ENCODE measurements at regions not wholly inside any gene's neighbourhood (a gene's known extent, or its start where the extent isn't known, plus 50 kb on each side); places are given as distances from the start of the nearest gene placed in this dataset.

- TF ChIP-seq IRF1 (CRISPR knock-in tag; IDR thresholded peaks at IDR 0.05) (no peak), ZNF423 (CRISPR knock-in tag; IDR thresholded peaks at IDR 0.05) (peak; percentile 32; the same call in 1 of the 2 replicates)
- CTCF ChIA-PET = interaction anchor here (0.6 to 1.4 kb wide), 8 partner anchors 20 to 265 kb away, joined by 3 to 8 read pairs (median 4); no protein-coding TSS in a partner anchor
- POLR2A ChIA-PET = interaction anchor here (0.9 kb wide), 1 partner anchor 372 kb away, joined by 3 read pairs; no protein-coding TSS in a partner anchor
- Mint-ChIP-seq H3K27ac (peak overlapping the region; percentile 26; the same call in 1 of the 2 replicates), H3K9me3 (peaks cover 7% of the 10 kb centered on the region), H3K4me1 (peaks cover 48% of the 10 kb centered on the region), H3K36me3 (no peaks in the 10 kb centered on the region), H3K4me3 (peak overlapping the region; percentile 11; the same call in 1 of the 2 replicates), H3K27me3 (ENCODE audit: low read depth) (peaks cover 10% of the 10 kb centered on the region)
- DNase-seq (ENCODE audit: low spot score) (no peak), ATAC-seq (peak; percentile 20)
Observed at GRCh38 chr15:69727121-69727924, 274.7 kb downstream of the RPLP1 start.

GRCh38 chr15:69729167-69729748 lies 276.6 kb downstream of the RPLP1 start:
- ChIA-PET CTCF (no interaction called here), POLR2A (no interaction called here)
- Mint-ChIP-seq H3K36me3 (no peaks in the 10 kb centered on the region), H3K27me3 (ENCODE audit: low read depth) (peaks cover 10% of the 10 kb centered on the region), H3K9me3 (peaks cover 7% of the 10 kb centered on the region), H3K4me3 (no peak overlapping the region), H3K4me1 (peaks cover 41% of the 10 kb centered on the region), H3K27ac (no peak overlapping the region)
- DNase-seq (ENCODE audit: low spot score) (peak; percentile 67), ATAC-seq (no peak)
- TF ChIP-seq ATF2 (CRISPR knock-in tag; IDR thresholded peaks at IDR 0.05; ENCODE audit: borderline replicate concordance, low read depth) (no peak), CTCF (IDR thresholded peaks at IDR 0.05) (peak; percentile 78)

- H3K27ac Mint-ChIP-seq = no peak overlapping the region
- H3K4me3 Mint-ChIP-seq = no peak overlapping the region
- ChIA-PET CTCF (no interaction called here), POLR2A (no interaction called here)
- H3K27me3 Mint-ChIP-seq (ENCODE audit: low read depth) = peaks cover 5% of the 10 kb centered on the region; the same call in 1 of the 2 replicates
- H3K9me3 Mint-ChIP-seq = peaks cover 7% of the 10 kb centered on the region
- TF ChIP-seq STAT6 (CRISPR knock-in tag; conservative IDR thresholded peaks at IDR 0.05; ENCODE audit: low read depth) (no peak), TEAD4 (CRISPR knock-in tag; IDR thresholded peaks at IDR 0.05) (no peak), ERG (CRISPR knock-in tag; IDR thresholded peaks at IDR 0.05) (no peak), ZNF138 (CRISPR knock-in tag; conservative IDR thresholded peaks at IDR 0.05) (no peak), SMAD4 (CRISPR knock-in tag; IDR thresholded peaks at IDR 0.05) (no peak)
- peaks cover 51% of the 10 kb centered on the region for H3K4me1 Mint-ChIP-seq
- no peaks in the 10 kb centered on the region for H3K36me3 Mint-ChIP-seq
- DNase-seq (ENCODE audit: low spot score) (no peak), ATAC-seq (no peak)
Observed at GRCh38 chr15:69730281-69731080, 277.9 kb downstream of the RPLP1 start.

All from WTC11 (cell line).